ENCODE measurements at regions not wholly inside any gene's neighbourhood (a gene's known extent, or its start where the extent isn't known, plus 50 kb on each side); places are given as distances from the start of the nearest gene placed in this dataset.

GRCh38 chr12:90290980-90291975, 582.6 kb upstream of the ATP2B1 start:
- TF ChIP-seq CREB1 (IDR thresholded peaks at IDR 0.05; ENCODE audit: low read depth) (no peak), ZNF592 (IDR thresholded peaks at IDR 0.05) (no peak), CBFB (IDR thresholded peaks at IDR 0.05; ENCODE audit: low read depth) (no peak), MAX (IDR thresholded peaks at IDR 0.05; ENCODE audit: low read depth, low read length) (no peak), CTCF (IDR thresholded peaks at IDR 0.05 in 2 of 3, conservative IDR thresholded peaks at IDR 0.05 in 1 of 3; ENCODE audit: control insufficient read depth in 2 of 3, extremely low read depth in 1 of 3, insufficient read depth in 1 of 3, low read depth in 3 of 3, low read length in 3 of 3) (no peak), SIN3A (IDR thresholded peaks at IDR 0.05; ENCODE audit: low read depth, low read length) (no peak), MTA3 (IDR thresholded peaks at IDR 0.05; ENCODE audit: borderline replicate concordance, low read length) (no peak), FOXM1 (IDR thresholded peaks at IDR 0.05; ENCODE audit: low read depth, low read length) (no peak), TAF1 (IDR thresholded peaks at IDR 0.05; ENCODE audit: borderline replicate concordance, low read depth, low read length) (no peak)

All from GM12878 (cell line).